MM.1S (cell line): ENCODE measurements at regions not wholly inside any gene's neighbourhood (a gene's known extent, or its start where the extent isn't known, plus 50 kb on each side); places are given as distances from the start of the nearest gene placed in this dataset.

Experiments used
- DNase-seq: peaks from one replicate; pipeline ENCODE4 v3.0.0-alpha.2; 2015
- H2AFZ ChIP-seq: fragments of 300-600 bp; sonication (generic); 2 replicates; pipeline ENCODE4 v1.6.0; 2016; ENCODE audit warnings: antibody characterized with exemption, low read length
- H3F3A ChIP-seq: fragments of 300-600 bp; sonication (generic); 2 replicates; pipeline ENCODE4 v1.6.1; 2016; ENCODE audit warnings: mild to moderate bottlenecking, antibody characterized with exemption, low read length, moderate library complexity, mixed read lengths; ENCODE audit not compliant: insufficient read depth
- H3K27ac ChIP-seq: fragments of 300-600 bp; sonication (generic); 2 replicates; pipeline ENCODE4 v1.5.1; 2016; ENCODE audit warnings: mild to moderate bottlenecking, low read length
- H3K27me3 ChIP-seq: fragments of 300-600 bp; sonication (generic); replicated peaks from 2 replicates; pipeline ENCODE4 v1.6.0; 2016; ENCODE audit warnings: low read length; ENCODE audit not compliant: insufficient read depth
- H3K36me3 ChIP-seq: fragments of 300-600 bp; sonication (generic); replicated peaks from 2 replicates; pipeline ENCODE4 v1.6.1; 2016; ENCODE audit warnings: mild to moderate bottlenecking, low read length, mixed read lengths; ENCODE audit not compliant: insufficient read depth
- H3K4me1 ChIP-seq: fragments of 300-600 bp; sonication (generic); 2 replicates; pipeline ENCODE4 v1.6.1; 2016; ENCODE audit warnings: low read length, mixed read lengths
- H3K4me2 ChIP-seq: fragments of 300-600 bp; sonication (generic); 2 replicates; pipeline ENCODE4 v1.6.0; 2016; ENCODE audit warnings: low read depth, low read length
- H3K4me3 ChIP-seq: fragments of 300-600 bp; sonication (generic); 2 replicates; pipeline ENCODE4 v1.5.1; 2016; ENCODE audit warnings: low read length, mixed read lengths
- H3K79me2 ChIP-seq: fragments of 300-600 bp; sonication (generic); 2 replicates; pipeline ENCODE4 v1.6.1; 2016; ENCODE audit warnings: mixed run types, low read length, mixed read lengths
- H3K9ac ChIP-seq: fragments of 300-600 bp; sonication (generic); 2 replicates; pipeline ENCODE4 v1.6.1; 2016; ENCODE audit warnings: low read length, mixed read lengths
- H3K9me2 ChIP-seq: fragments of 300-600 bp; sonication (generic); replicated peaks from 2 replicates; pipeline ENCODE4 v1.6.1; 2016; ENCODE audit warnings: mild to moderate bottlenecking, low read length, mixed read lengths; ENCODE audit not compliant: insufficient read depth
- H3K9me3 ChIP-seq: fragments of 300-600 bp; sonication (generic); replicated peaks from 2 replicates; pipeline ENCODE4 v1.6.1; 2016; ENCODE audit warnings: mild to moderate bottlenecking, low read length, mixed read lengths; ENCODE audit not compliant: insufficient read depth
- H4K20me1 ChIP-seq: fragments of 300-600 bp; sonication (generic); 2 replicates; pipeline ENCODE4 v1.6.1; 2016; ENCODE audit warnings: mild to moderate bottlenecking, low read length, moderate library complexity, mixed read lengths; ENCODE audit not compliant: insufficient read depth
- CTCF ChIP-seq: fragments of 300-600 bp; sonication (generic); IDR thresholded peaks from 2 replicates; pipeline ENCODE4 v1.5.1; 2016; ENCODE audit warnings: antibody characterized with exemption, low read length, mixed read lengths
- EZH2 ChIP-seq: fragments of 300-600 bp; sonication (generic); optimal IDR thresholded peaks from 2 replicates; pipeline ENCODE3; 2017; ENCODE audit warnings: low read depth, mild to moderate bottlenecking, antibody characterized with exemption, low read length, mixed read lengths
- EZH2phosphoT487 ChIP-seq: fragments of 300-600 bp; sonication (generic); IDR thresholded peaks from 2 replicates; pipeline ENCODE4 v1.6.1; 2018; ENCODE audit warnings: antibody characterized with exemption, low read length

- H3K36me3 ChIP-seq = no peaks in the 10 kb centered on the region
- no peaks in the 10 kb centered on the region for H3K79me2 ChIP-seq
- no peaks in the 10 kb centered on the region for H3F3A ChIP-seq
- no peak overlapping the region for H2AFZ ChIP-seq
- TF ChIP-seq EZH2phosphoT487 (no peak), EZH2 (no peak), CTCF (no peak)
- no peak overlapping the region for H3K9ac ChIP-seq
- 0 out of 2 replicates have a peak, but pooled peaks cover 4% of the 10 kb centered on the region for H3K4me1 ChIP-seq
- no peak overlapping the region for H3K4me2 ChIP-seq
- H3K9me3 ChIP-seq = no peaks in the 10 kb centered on the region
- DNase-seq = peak; percentile 34
- no peaks in the 10 kb centered on the region for H3K9me2 ChIP-seq
- H3K27ac ChIP-seq = peak overlapping the region; percentile 7; the same call in 1 of the 2 replicates
- H3K4me3 ChIP-seq = no peak overlapping the region
- H3K27me3 ChIP-seq = no peaks in the 10 kb centered on the region
- H4K20me1 ChIP-seq = no peaks in the 10 kb centered on the region
Measured at GRCh38 chr4:19675172-19675811, 576.4 kb upstream of the SLIT2 start.

GRCh38 chr4:19659101-19659500, 592.6 kb upstream of the SLIT2 start:
- no peak overlapping the region for H2AFZ ChIP-seq
- H3K4me1 ChIP-seq = no peaks in the 10 kb centered on the region
- H3K9me3 ChIP-seq = no peaks in the 10 kb centered on the region
- no peaks in the 10 kb centered on the region for H3K36me3 ChIP-seq
- no peak overlapping the region for H3K9ac ChIP-seq
- DNase-seq = no peak
- no peaks in the 10 kb centered on the region for H3K27me3 ChIP-seq
- H3K9me2 ChIP-seq = no peaks in the 10 kb centered on the region
- H4K20me1 ChIP-seq = no peaks in the 10 kb centered on the region
- TF ChIP-seq CTCF (no peak), EZH2phosphoT487 (no peak), EZH2 (no peak)
- H3K27ac ChIP-seq = no peak overlapping the region
- H3K79me2 ChIP-seq = no peaks in the 10 kb centered on the region
- H3K4me2 ChIP-seq = no peak overlapping the region
- no peak overlapping the region for H3K4me3 ChIP-seq
- no peaks in the 10 kb centered on the region for H3F3A ChIP-seq

- Histone ChIP-seq H3K27me3 (no peaks in the 10 kb centered on the region), H3K79me2 (no peaks in the 10 kb centered on the region), H3F3A (no peaks in the 10 kb centered on the region), H3K4me1 (no peaks in the 10 kb centered on the region), H4K20me1 (no peaks in the 10 kb centered on the region), H3K9me3 (no peaks in the 10 kb centered on the region), H3K36me3 (no peaks in the 10 kb centered on the region), H3K27ac (no peak overlapping the region), H3K9ac (no peak overlapping the region), H2AFZ (no peak overlapping the region), H3K4me2 (no peak overlapping the region), H3K4me3 (no peak overlapping the region), H3K9me2 (no peaks in the 10 kb centered on the region)
- no peak for TF ChIP-seq CTCF
- no peak for TF ChIP-seq EZH2phosphoT487
- TF ChIP-seq EZH2 = no peak
- no peak for DNase-seq
Measured at GRCh38 chr4:19657856-19658255, 593.8 kb upstream of the SLIT2 start.
